Astrocyte (in vitro differentiated cells and primary cell): ENCODE measurements at regions not wholly inside any gene's neighbourhood (a gene's known extent, or its start where the extent isn't known, plus 50 kb on each side); places are given as distances from the start of the nearest gene placed in this dataset.
"Not testable (repeated sequence)": the region's sequence is repeated elsewhere in the genome, so short reads cannot be mapped to it uniquely, and the experiment has no call there.

Source experiments
- DNase-seq: peaks from one replicate; pipeline ENCODE4 v3.0.0-alpha.2; 2010; ENCODE audit warnings: low read depth
- FAIRE-seq: peaks from 2 replicates; lab custom pipeline; 2011; peaks lifted over from hg19 to GRCh38; lab: Jason Lieb, UNC
- H2AFZ ChIP-seq: 2 replicates; pipeline ENCODE4 v1.6.0; 2012; ENCODE audit warnings: low read depth, low read length, inconsistent platforms
- H3K27ac ChIP-seq: 2 replicates; pipeline ENCODE4 v1.5.1; 2011; ENCODE audit warnings: low read depth, low read length, inconsistent platforms
- H3K27me3 ChIP-seq: 2 replicates; pipeline ENCODE4 v1.6.0; 2011; ENCODE audit warnings: low read length, inconsistent platforms; ENCODE audit not compliant: insufficient read depth
- H3K36me3 ChIP-seq: 2 replicates; pipeline ENCODE4 v1.5.1; 2011; ENCODE audit warnings: low read length, inconsistent platforms; ENCODE audit not compliant: insufficient read depth
- H3K4me1 ChIP-seq: 2 replicates; pipeline ENCODE4 v1.5.1; 2011; ENCODE audit warnings: low read length, inconsistent platforms; ENCODE audit not compliant: insufficient read depth
- H3K4me2 ChIP-seq: 2 replicates; pipeline ENCODE4 v1.6.0; 2012; ENCODE audit warnings: low read length, inconsistent platforms
- H3K4me3 ChIP-seq: 2 replicates; pipeline ENCODE4 v1.5.1; 2011; ENCODE audit warnings: low read depth, mild to moderate bottlenecking, low read length, inconsistent platforms; ENCODE audit not compliant: insufficient read depth
- H3K79me2 ChIP-seq: 2 replicates; pipeline ENCODE4 v1.6.0; 2012; ENCODE audit warnings: mild to moderate bottlenecking, low read length, inconsistent platforms; ENCODE audit not compliant: insufficient read depth
- H3K9ac ChIP-seq: 2 replicates; pipeline ENCODE4 v1.6.0; 2012; ENCODE audit warnings: mild to moderate bottlenecking, low read length, inconsistent platforms
- H3K9me3 ChIP-seq: 2 replicates; pipeline ENCODE4 v1.5.1; 2012; ENCODE audit warnings: low read depth, mild to moderate bottlenecking, low read length, inconsistent platforms; ENCODE audit not compliant: insufficient read depth
- H4K20me1 ChIP-seq: 2 replicates; pipeline ENCODE4 v1.6.0; 2012; ENCODE audit warnings: low read length, inconsistent platforms; ENCODE audit not compliant: insufficient read depth
- H3K27ac Mint-ChIP-seq: one replicate; pipeline ENCODE4 v1.8.0; 2021; ENCODE audit warnings: mild to moderate bottlenecking, mixed read lengths; ENCODE audit not compliant: unreplicated experiment
- H3K27me3 Mint-ChIP-seq: one replicate; pipeline ENCODE4 v1.8.0; 2021; ENCODE audit warnings: low read depth, mixed read lengths; ENCODE audit not compliant: unreplicated experiment
- H3K36me3 Mint-ChIP-seq: one replicate; pipeline ENCODE4 v1.8.0; 2021; ENCODE audit warnings: low read depth, mixed read lengths; ENCODE audit not compliant: unreplicated experiment
- H3K4me1 Mint-ChIP-seq: one replicate; pipeline ENCODE4 v1.8.0; 2021; ENCODE audit warnings: low read depth, mixed read lengths; ENCODE audit not compliant: unreplicated experiment
- H3K4me3 Mint-ChIP-seq: one replicate; pipeline ENCODE4 v1.8.0; 2021; ENCODE audit warnings: mild to moderate bottlenecking, moderate library complexity, mixed read lengths; ENCODE audit not compliant: unreplicated experiment
- H3K9me3 Mint-ChIP-seq: one replicate; pipeline ENCODE4 v1.8.0; 2021; ENCODE audit warnings: mild to moderate bottlenecking, mixed read lengths; ENCODE audit not compliant: unreplicated experiment
- EZH2 ChIP-seq: IDR thresholded peaks from 2 replicates; pipeline ENCODE4 v1.6.1; 2012; ENCODE audit warnings: mild to moderate bottlenecking, low read length, inconsistent platforms; ENCODE audit not compliant: insufficient read depth
- TF ChIP-seq, protein P1 (sequence below): IDR thresholded peaks from 2 replicates; pipeline ENCODE4 v1.5.1; 2011; ENCODE audit warnings: low read depth, mild to moderate bottlenecking, inconsistent platforms, low read length, moderate library complexity; ENCODE audit not compliant: insufficient read depth

GRCh38 chrY:19587311-19587710 lies 157.2 kb downstream of the KDM5D start:
- H3K9me3 Mint-ChIP-seq, result no peaks in the 10 kb centered on the region
- peaks cover 1% of the 10 kb centered on the region for H3K36me3 Mint-ChIP-seq
- Histone ChIP-seq H3K4me1 (no peaks in the 10 kb centered on the region), H2AFZ (no peak overlapping the region), H3K4me3 (no peak overlapping the region), H3K27ac (no peak overlapping the region), H3K79me2 (no peaks in the 10 kb centered on the region), H4K20me1 (no peaks in the 10 kb centered on the region), H3K36me3 (peaks cover 2% of the 10 kb centered on the region), H3K9ac (no peak overlapping the region), H3K27me3 (no peaks in the 10 kb centered on the region), H3K9me3 (no peaks in the 10 kb centered on the region), H3K4me2 (no peak overlapping the region)
- no peak overlapping the region for H3K4me3 Mint-ChIP-seq
- H3K4me1 Mint-ChIP-seq, result peaks cover 12% of the 10 kb centered on the region
- H3K27ac Mint-ChIP-seq, result no peak overlapping the region
- no peaks in the 10 kb centered on the region for H3K27me3 Mint-ChIP-seq
- no peak for FAIRE-seq
- TF ChIP-seq EZH2, result no peak
- TF ChIP-seq, protein P1, sequence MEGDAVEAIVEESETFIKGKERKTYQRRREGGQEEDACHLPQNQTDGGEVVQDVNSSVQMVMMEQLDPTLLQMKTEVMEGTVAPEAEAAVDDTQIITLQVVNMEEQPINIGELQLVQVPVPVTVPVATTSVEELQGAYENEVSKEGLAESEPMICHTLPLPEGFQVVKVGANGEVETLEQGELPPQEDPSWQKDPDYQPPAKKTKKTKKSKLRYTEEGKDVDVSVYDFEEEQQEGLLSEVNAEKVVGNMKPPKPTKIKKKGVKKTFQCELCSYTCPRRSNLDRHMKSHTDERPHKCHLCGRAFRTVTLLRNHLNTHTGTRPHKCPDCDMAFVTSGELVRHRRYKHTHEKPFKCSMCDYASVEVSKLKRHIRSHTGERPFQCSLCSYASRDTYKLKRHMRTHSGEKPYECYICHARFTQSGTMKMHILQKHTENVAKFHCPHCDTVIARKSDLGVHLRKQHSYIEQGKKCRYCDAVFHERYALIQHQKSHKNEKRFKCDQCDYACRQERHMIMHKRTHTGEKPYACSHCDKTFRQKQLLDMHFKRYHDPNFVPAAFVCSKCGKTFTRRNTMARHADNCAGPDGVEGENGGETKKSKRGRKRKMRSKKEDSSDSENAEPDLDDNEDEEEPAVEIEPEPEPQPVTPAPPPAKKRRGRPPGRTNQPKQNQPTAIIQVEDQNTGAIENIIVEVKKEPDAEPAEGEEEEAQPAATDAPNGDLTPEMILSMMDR, result no peak
- DNase-seq, result no peak

- not testable (repeated sequence) for H2AFZ ChIP-seq, DNase-seq, H3K27ac ChIP-seq, H3K36me3 ChIP-seq, H3K27ac Mint-ChIP-seq, H3K4me3 ChIP-seq, H3K27me3 Mint-ChIP-seq, H3K4me3 Mint-ChIP-seq, H3K9ac ChIP-seq, H3K9me3 ChIP-seq, H3K36me3 Mint-ChIP-seq, FAIRE-seq, H3K4me1 ChIP-seq, H3K4me2 ChIP-seq, H3K79me2 ChIP-seq, H3K27me3 ChIP-seq, H3K9me3 Mint-ChIP-seq, H4K20me1 ChIP-seq
- H3K4me1 Mint-ChIP-seq, result peaks cover 12% of the 10 kb centered on the region
These were observed 163.5 kb downstream of the KDM5D start for GRCh38 chrY:19580990-19581389.

- Histone ChIP-seq H2AFZ (no peak overlapping the region), H3K4me2 (no peak overlapping the region), H3K9ac (no peak overlapping the region), H3K4me3 (no peak overlapping the region), H3K27ac (no peak overlapping the region), H3K27me3 (no peaks in the 10 kb centered on the region), H3K79me2 (peaks cover 31% of the 10 kb centered on the region), H3K9me3 (no peaks in the 10 kb centered on the region), H3K36me3 (no peaks in the 10 kb centered on the region), H4K20me1 (peaks cover 8% of the 10 kb centered on the region), H3K4me1 (no peaks in the 10 kb centered on the region)
- Mint-ChIP-seq H3K27me3 (no peaks in the 10 kb centered on the region), H3K27ac (no peak overlapping the region), H3K9me3 (no peaks in the 10 kb centered on the region), H3K36me3 (no peaks in the 10 kb centered on the region), H3K4me1 (peaks cover 4% of the 10 kb centered on the region), H3K4me3 (no peak overlapping the region)
- DNase-seq, result no peak
- no peak for TF ChIP-seq EZH2
- TF ChIP-seq, protein P1, result no peak
- no peak for FAIRE-seq
These were observed 166.1 kb downstream of the KDM5D start for GRCh38 chrY:19578281-19578874.
